WERI-Rb-1 (cell line): ENCODE measurements at regions not wholly inside any gene's neighbourhood (a gene's known extent, or its start where the extent isn't known, plus 50 kb on each side); places are given as distances from the start of the nearest gene placed in this dataset.

Experiments
- DNase-seq: peaks from one replicate; pipeline ENCODE4 v3.0.0-alpha.2; 2020
- H3K27ac ChIP-seq: fragments of 250-450 bp; sonication (Bioruptor Pico); 2 replicates; pipeline ENCODE4 v1.5.1; 2020; ENCODE audit warnings: mild to moderate bottlenecking, moderate library complexity
- H3K27me3 ChIP-seq: fragments of 250-450 bp; sonication (Bioruptor Pico); 2 replicates; pipeline ENCODE4 v1.5.1; 2021; ENCODE audit warnings: mild to moderate bottlenecking, low read depth, moderate library complexity; ENCODE audit not compliant: insufficient read depth, severe bottlenecking
- H3K36me3 ChIP-seq: fragments of 250-450 bp; sonication (Bioruptor Pico); 2 replicates; pipeline ENCODE4 v1.5.1; 2020; ENCODE audit warnings: mild to moderate bottlenecking, moderate library complexity
- H3K4me3 ChIP-seq: 2 replicates; pipeline ENCODE4 v1.5.1; 2011; ENCODE audit warnings: low read depth, mild to moderate bottlenecking, control low read depth, low read length
- H3K9me3 ChIP-seq: fragments of 250-450 bp; sonication (Bioruptor Pico); 2 replicates; pipeline ENCODE4 v1.5.1; 2021; ENCODE audit warnings: mild to moderate bottlenecking, moderate library complexity; ENCODE audit not compliant: severe bottlenecking
- TF ChIP-seq, protein P1 (sequence below): IDR thresholded peaks from 2 replicates; pipeline ENCODE4 v1.5.1; 2011; ENCODE audit warnings: low read depth, mild to moderate bottlenecking, control low read depth, inconsistent platforms, low read length

DNA sequence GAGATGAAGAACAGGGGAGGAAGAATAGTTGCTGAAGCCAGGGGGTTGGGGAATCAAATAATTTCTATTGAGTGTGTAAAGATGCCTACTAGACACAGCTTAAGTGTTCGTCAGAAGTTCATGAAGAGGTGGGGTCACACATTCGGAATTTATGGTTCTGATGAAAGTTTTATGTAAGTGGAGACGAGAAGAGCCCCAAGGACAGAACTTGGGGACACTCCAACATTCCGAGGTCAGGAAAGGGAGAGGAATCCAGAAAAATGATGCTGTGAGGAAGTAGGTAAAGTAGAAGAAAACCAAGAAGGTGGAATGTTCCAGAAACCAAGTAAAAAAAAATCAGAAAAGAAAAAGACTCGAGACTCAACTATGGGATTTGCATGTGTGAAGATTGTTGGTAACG lies 272.5 kb downstream of the SIPA1L2 start:
- no peaks in the 10 kb centered on the region for H3K36me3 ChIP-seq
- TF ChIP-seq, protein P1, sequence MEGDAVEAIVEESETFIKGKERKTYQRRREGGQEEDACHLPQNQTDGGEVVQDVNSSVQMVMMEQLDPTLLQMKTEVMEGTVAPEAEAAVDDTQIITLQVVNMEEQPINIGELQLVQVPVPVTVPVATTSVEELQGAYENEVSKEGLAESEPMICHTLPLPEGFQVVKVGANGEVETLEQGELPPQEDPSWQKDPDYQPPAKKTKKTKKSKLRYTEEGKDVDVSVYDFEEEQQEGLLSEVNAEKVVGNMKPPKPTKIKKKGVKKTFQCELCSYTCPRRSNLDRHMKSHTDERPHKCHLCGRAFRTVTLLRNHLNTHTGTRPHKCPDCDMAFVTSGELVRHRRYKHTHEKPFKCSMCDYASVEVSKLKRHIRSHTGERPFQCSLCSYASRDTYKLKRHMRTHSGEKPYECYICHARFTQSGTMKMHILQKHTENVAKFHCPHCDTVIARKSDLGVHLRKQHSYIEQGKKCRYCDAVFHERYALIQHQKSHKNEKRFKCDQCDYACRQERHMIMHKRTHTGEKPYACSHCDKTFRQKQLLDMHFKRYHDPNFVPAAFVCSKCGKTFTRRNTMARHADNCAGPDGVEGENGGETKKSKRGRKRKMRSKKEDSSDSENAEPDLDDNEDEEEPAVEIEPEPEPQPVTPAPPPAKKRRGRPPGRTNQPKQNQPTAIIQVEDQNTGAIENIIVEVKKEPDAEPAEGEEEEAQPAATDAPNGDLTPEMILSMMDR: no peak
- peaks cover 79% of the 10 kb centered on the region for H3K27me3 ChIP-seq
- H3K27ac ChIP-seq: no peak overlapping the region
- no peaks in the 10 kb centered on the region for H3K9me3 ChIP-seq
- H3K4me3 ChIP-seq: no peak overlapping the region
- DNase-seq: no peak

- no peak overlapping the region for H3K27ac ChIP-seq
- TF ChIP-seq, protein P1: no peak
These were observed 274.5 kb downstream of the SIPA1L2 start for GRCh38 chr1:232355162-232356006.

DNA sequence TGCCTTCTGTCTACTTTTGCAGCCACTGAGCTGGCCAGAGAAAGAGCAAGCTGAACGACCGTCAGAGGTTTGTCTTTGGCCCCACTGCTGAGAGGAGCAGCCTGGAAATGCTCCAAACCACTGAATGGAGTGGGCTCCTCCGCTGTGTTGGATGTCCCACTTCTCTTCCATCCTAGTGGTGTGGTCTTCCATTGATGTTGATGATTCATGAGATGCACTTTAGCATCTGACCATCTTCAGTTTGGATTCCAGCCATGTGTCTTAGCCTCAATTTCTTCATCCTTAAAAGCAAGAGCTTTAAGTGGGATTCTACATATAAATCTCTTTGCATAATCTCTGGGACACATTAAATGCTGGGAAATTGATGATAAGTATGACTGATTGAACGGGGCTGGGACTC lies 276.9 kb downstream of the SIPA1L2 start:
- H3K27me3 ChIP-seq: peaks cover 92% of the 10 kb centered on the region
- H3K36me3 ChIP-seq: no peaks in the 10 kb centered on the region
- no peak for DNase-seq
- no peak overlapping the region for H3K4me3 ChIP-seq
- H3K27ac ChIP-seq: no peak overlapping the region
- H3K9me3 ChIP-seq: no peaks in the 10 kb centered on the region
- TF ChIP-seq, protein P1: no peak

More at GRCh38 chr1:232355162-232356006, 274.5 kb downstream of the SIPA1L2 start:
- no peak for DNase-seq
- no peak overlapping the region for H3K4me3 ChIP-seq
- H3K36me3 ChIP-seq: no peaks in the 10 kb centered on the region
- no peaks in the 10 kb centered on the region for H3K9me3 ChIP-seq
- H3K27me3 ChIP-seq: peaks cover 82% of the 10 kb centered on the region

- Histone ChIP-seq H3K27ac (no peak overlapping the region), H3K9me3 (no peaks in the 10 kb centered on the region), H3K4me3 (no peak overlapping the region), H3K36me3 (no peaks in the 10 kb centered on the region), H3K27me3 (peaks cover 95% of the 10 kb centered on the region)
- TF ChIP-seq, protein P1: no peak
- DNase-seq: no peak
These were observed 277.6 kb downstream of the SIPA1L2 start for GRCh38 chr1:232352366-232352765.

DNA sequence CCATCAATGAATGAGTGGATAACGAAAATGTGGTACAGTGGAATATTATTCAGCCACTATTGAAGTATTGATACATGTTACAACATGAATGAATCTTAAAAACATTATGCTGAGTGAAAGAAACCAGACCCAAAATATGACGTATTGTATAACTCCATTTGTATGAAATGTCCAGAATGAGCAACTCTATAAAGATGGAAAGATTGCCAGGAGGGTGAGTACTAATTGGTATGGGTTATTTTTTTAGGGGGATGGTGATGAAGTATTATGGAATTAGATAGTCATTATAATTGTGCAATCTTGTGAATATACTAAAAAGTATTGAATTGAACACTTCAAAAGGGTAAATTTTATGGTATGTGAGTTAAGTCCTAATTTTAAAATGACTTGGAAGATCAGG lies 278.6 kb downstream of the SIPA1L2 start:
- TF ChIP-seq, protein P1: no peak
- no peaks in the 10 kb centered on the region for H3K9me3 ChIP-seq
- no peak for DNase-seq
- no peaks in the 10 kb centered on the region for H3K36me3 ChIP-seq
- H3K4me3 ChIP-seq: no peak overlapping the region
- H3K27me3 ChIP-seq: peaks cover 95% of the 10 kb centered on the region
- H3K27ac ChIP-seq: no peak overlapping the region

GRCh38 chr1:232346844-232347243 lies 283.1 kb downstream of the SIPA1L2 start:
- TF ChIP-seq, protein P1: no peak

More at GRCh38 chr1:232346844-232347243, 283.1 kb downstream of the SIPA1L2 start:
- no peak overlapping the region for H3K4me3 ChIP-seq
- no peak for DNase-seq
- no peak overlapping the region for H3K27ac ChIP-seq
- H3K36me3 ChIP-seq: no peaks in the 10 kb centered on the region
- peaks cover 70% of the 10 kb centered on the region for H3K27me3 ChIP-seq
- peaks cover 3% of the 10 kb centered on the region for H3K9me3 ChIP-seq
